GM23248 (cell line): ENCODE measurements at regions not wholly inside any gene's neighbourhood (a gene's known extent, or its start where the extent isn't known, plus 50 kb on each side); places are given as distances from the start of the nearest gene placed in this dataset.

ENCODE experiments used
- EZH2 ChIP-seq: fragments of 200-600 bp; sonication (generic); IDR thresholded peaks from 2 replicates; pipeline ENCODE4 v1.6.1; 2018; ENCODE audit warnings: antibody characterized with exemption, mild to moderate bottlenecking; ENCODE audit not compliant: insufficient read depth, poor library complexity, severe bottlenecking
- EZH2phosphoT487 ChIP-seq: fragments of 200-600 bp; sonication (generic); IDR thresholded peaks from 2 replicates; pipeline ENCODE4 v1.6.1; 2018; ENCODE audit warnings: antibody characterized with exemption, moderate library complexity, mild to moderate bottlenecking, low read depth; ENCODE audit not compliant: insufficient read depth

DNA sequence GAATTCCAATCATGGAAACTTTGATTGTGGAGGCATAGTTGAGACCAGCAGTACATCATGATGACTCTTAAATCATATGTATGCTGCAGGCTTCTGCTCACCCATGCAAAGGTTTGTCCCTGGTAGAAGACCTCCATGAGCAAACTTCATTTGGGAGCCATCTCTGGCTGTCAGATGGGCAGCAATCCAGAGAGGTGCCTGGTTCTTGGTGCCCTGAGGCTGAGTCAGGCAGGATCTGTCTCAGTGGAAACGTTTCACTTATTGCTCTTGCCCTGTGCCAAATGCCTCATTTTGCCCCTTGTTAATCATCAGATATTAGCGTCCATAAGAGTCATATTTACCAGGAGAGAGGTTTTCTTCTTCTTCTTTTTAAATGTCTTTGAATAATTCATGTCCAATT is 151.5 kb upstream of the CELF4 start:
- TF ChIP-seq EZH2 (no peak), EZH2phosphoT487 (no peak)
